ENCODE measurements at regions not wholly inside any gene's neighbourhood (a gene's known extent, or its start where the extent isn't known, plus 50 kb on each side); places are given as distances from the start of the nearest gene placed in this dataset.

DNA sequence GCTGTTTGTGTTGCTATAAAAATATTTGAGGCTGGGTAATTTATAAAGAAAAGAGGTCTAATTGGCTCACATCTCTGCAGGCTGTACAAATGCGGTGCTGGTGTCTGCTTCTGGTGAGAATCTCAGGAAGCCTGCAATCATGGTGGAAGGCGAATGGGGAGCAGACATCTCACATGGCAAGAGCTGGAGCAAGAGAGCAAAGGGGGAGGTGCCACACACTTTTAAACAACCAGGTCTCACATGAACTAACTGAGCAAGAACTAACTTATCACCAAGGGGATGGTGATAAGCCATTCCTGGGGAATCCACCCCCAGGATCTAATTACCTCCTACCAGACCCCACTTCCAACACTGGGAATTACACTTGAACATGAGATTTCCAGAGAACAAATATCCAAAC is 300.7 kb upstream of the MDGA2 start:
- TF ChIP-seq, protein P1, sequence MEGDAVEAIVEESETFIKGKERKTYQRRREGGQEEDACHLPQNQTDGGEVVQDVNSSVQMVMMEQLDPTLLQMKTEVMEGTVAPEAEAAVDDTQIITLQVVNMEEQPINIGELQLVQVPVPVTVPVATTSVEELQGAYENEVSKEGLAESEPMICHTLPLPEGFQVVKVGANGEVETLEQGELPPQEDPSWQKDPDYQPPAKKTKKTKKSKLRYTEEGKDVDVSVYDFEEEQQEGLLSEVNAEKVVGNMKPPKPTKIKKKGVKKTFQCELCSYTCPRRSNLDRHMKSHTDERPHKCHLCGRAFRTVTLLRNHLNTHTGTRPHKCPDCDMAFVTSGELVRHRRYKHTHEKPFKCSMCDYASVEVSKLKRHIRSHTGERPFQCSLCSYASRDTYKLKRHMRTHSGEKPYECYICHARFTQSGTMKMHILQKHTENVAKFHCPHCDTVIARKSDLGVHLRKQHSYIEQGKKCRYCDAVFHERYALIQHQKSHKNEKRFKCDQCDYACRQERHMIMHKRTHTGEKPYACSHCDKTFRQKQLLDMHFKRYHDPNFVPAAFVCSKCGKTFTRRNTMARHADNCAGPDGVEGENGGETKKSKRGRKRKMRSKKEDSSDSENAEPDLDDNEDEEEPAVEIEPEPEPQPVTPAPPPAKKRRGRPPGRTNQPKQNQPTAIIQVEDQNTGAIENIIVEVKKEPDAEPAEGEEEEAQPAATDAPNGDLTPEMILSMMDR (IDR thresholded peaks at IDR 0.05; ENCODE audit: low read length), result no peak
- no peak for TF ChIP-seq EZH2 (IDR thresholded peaks at IDR 0.05; ENCODE audit: borderline replicate concordance, low read length)
